ENCODE measurements at regions not wholly inside any gene's neighbourhood (a gene's known extent, or its start where the extent isn't known, plus 50 kb on each side); places are given as distances from the start of the nearest gene placed in this dataset.

- no peaks in the 10 kb centered on the region for H3K36me3 ChIP-seq (replicated peaks in 1 of 2; ENCODE audit: control insufficient read depth in 1 of 2, insufficient read depth in 2 of 2, low read length in 1 of 2)
- H2AFZ ChIP-seq (ENCODE audit: low read depth), result no peak overlapping the region
- 53% methylated on average over 2 of the region's 2 CpGs for WGBS (ENCODE audit: low lambda C conversion rate)
- ChIA-PET CTCF (interaction anchor here (1.5 to 5.0 kb wide), 2 partner anchors 175 to 177 kb away, joined by 3 to 39 read pairs; no protein-coding TSS in a partner anchor), POLR2A (no interaction called here)
- 0 out of 2 replicates have a peak overlapping the region, but pooled peaks have one; percentile 25 for H3K4me2 ChIP-seq
- TF ChIP-seq POLR2AphosphoS5 (IDR thresholded peaks at IDR 0.05; ENCODE audit: low read depth, low read length) (no peak), EP300 (IDR thresholded peaks at IDR 0.05; ENCODE audit: borderline replicate concordance in 1 of 2, low read depth in 1 of 2, low read length in 1 of 2) (no peak), ZBTB33 (IDR thresholded peaks at IDR 0.05; ENCODE audit: borderline replicate concordance, low read depth) (no peak), RXRA (IDR thresholded peaks at IDR 0.05; ENCODE audit: borderline replicate concordance, low read depth) (no peak), MXI1 (IDR thresholded peaks at IDR 0.05; ENCODE audit: low read depth, low read length) (no peak), YY1 (IDR thresholded peaks at IDR 0.05; ENCODE audit: low read depth) (no peak), JUND (IDR thresholded peaks at IDR 0.05) (no peak), RFX5 (IDR thresholded peaks at IDR 0.05; ENCODE audit: low read length) (no peak), USF1 (IDR thresholded peaks at IDR 0.05; ENCODE audit: borderline replicate concordance, low read depth) (no peak), CHD2 (IDR thresholded peaks at IDR 0.05; ENCODE audit: low read length, partially characterized antibody) (no peak), REST (IDR thresholded peaks at IDR 0.05; ENCODE audit: low read depth, low read length) (no peak), RAD21 (IDR thresholded peaks at IDR 0.05; ENCODE audit: low read length) (no peak), GATA2 (CRISPR knock-in tag; IDR thresholded peaks at IDR 0.05) (no peak), SIN3A (IDR thresholded peaks at IDR 0.05; ENCODE audit: borderline replicate concordance, low read depth, low read length) (no peak)
- DNase-seq, result no peak
- H3K9ac ChIP-seq, result no peak overlapping the region
- no peaks in the 10 kb centered on the region for H3K9me3 ChIP-seq
- no peaks in the 10 kb centered on the region for H3K27me3 ChIP-seq (ENCODE audit: insufficient read depth)
- H3K4me1 ChIP-seq (ENCODE audit: control insufficient read depth in 1 of 2, insufficient read depth in 2 of 2, low read depth in 1 of 2, low read length in 1 of 2), result peaks cover 8 to 18% of the 10 kb centered on the region in 2 experiments; a peak in 2 of 4 replicates
- H3F3A ChIP-seq (replicated peaks; ENCODE audit: insufficient read depth), result peaks cover 15% of the 10 kb centered on the region
- H3K27ac ChIP-seq (ENCODE audit: low read depth in 2 of 2, low read length in 1 of 2), result peak overlapping the region in 1 of 2 experiments; percentile 84; a peak in 3 of 4 replicates
- no peak overlapping the region for H3K4me3 ChIP-seq (ENCODE audit: low read depth in 2 of 2, low read length in 1 of 2)
- H4K20me1 ChIP-seq (ENCODE audit: insufficient read depth), result no peaks in the 10 kb centered on the region
- H3K9me2 ChIP-seq, result no peaks in the 10 kb centered on the region
- H3K79me2 ChIP-seq (ENCODE audit: insufficient read depth), result no peaks in the 10 kb centered on the region
Measured at GRCh38 chr7:121545418-121545817, 149.3 kb upstream of the FAM3C start.

Measured in SK-N-SH (cell line).